Neural cell (in vitro differentiated cells): ENCODE measurements at regions not wholly inside any gene's neighbourhood (a gene's known extent, or its start where the extent isn't known, plus 50 kb on each side); places are given as distances from the start of the nearest gene placed in this dataset.

Source experiments
- CTCF ChIP-seq: fragments of 450-650 bp; IDR thresholded peaks from 2 replicates; pipeline ENCODE4 v1.5.1; 2014; ENCODE audit warnings: antibody characterized with exemption, mild to moderate bottlenecking, moderate library complexity; ENCODE audit not compliant: poor library complexity, severe bottlenecking
- EP300 ChIP-seq: fragments of 450-650 bp; conservative IDR thresholded peaks from 2 replicates; pipeline ENCODE4 v1.6.1; 2014; ENCODE audit warnings: antibody characterized with exemption, mild to moderate bottlenecking, moderate library complexity; ENCODE audit not compliant: poor library complexity, severe bottlenecking
- EZH2 ChIP-seq: fragments of 200-600, 300-800 bp; shearing (Covaris generic), sonication (generic); IDR thresholded peaks from 2 replicates; pipeline ENCODE4 v1.6.1; 2014; ENCODE audit warnings: antibody characterized with exemption, low read length, borderline replicate concordance, mild to moderate bottlenecking; ENCODE audit not compliant: insufficient read depth, poor library complexity, severe bottlenecking
- POLR2AphosphoS5 ChIP-seq: IDR thresholded peaks from 2 replicates; pipeline ENCODE4 v1.6.1; 2012
- REST ChIP-seq: IDR thresholded peaks from 2 replicates; pipeline ENCODE4 v1.6.1; 2012; ENCODE audit warnings: borderline replicate concordance
- SMC3 ChIP-seq: fragments of 450-650 bp; conservative IDR thresholded peaks from 2 replicates; pipeline ENCODE4 v1.6.1; 2014; ENCODE audit warnings: antibody characterized with exemption, mild to moderate bottlenecking, moderate library complexity; ENCODE audit not compliant: poor library complexity
- TAF1 ChIP-seq: IDR thresholded peaks from 2 replicates; pipeline ENCODE4 v1.6.1; 2012; ENCODE audit warnings: low read depth

DNA sequence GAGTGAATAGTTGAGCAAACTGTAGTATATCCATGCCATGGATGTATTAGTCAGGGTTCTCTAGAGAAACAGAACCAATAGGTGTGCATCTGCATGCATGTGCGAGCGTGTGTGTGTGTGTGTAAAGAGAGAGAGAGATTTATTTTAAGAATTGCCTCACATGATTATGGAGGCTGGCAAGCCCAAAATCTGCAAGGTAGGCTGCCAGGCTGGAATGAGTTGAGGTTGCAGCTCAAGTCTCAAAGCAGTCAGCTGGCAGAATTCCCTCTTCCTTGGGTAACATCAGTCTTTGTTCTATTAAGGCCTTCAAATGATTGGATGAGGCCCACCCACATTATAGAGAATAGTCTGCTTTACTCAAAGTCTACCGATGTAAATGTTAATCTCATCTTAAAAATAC is 187.8 kb downstream of the ANAPC1 start:
- no peak for TF ChIP-seq REST
- no peak for TF ChIP-seq CTCF
- no peak for TF ChIP-seq EP300
- TF ChIP-seq TAF1 = no peak
- TF ChIP-seq SMC3 = no peak
- TF ChIP-seq EZH2 = no peak
- TF ChIP-seq POLR2AphosphoS5 = no peak
